ENCODE measurements at regions not wholly inside any gene's neighbourhood (a gene's known extent, or its start where the extent isn't known, plus 50 kb on each side); places are given as distances from the start of the nearest gene placed in this dataset.

- no peak for TF ChIP-seq CTCF (optimal IDR thresholded peaks at IDR 0.05 in 1 of 3, IDR thresholded peaks at IDR 0.05 in 1 of 3, conservative IDR thresholded peaks at IDR 0.05 in 1 of 3; ENCODE audit: extremely low read depth in 1 of 3, insufficient read depth in 2 of 3, low read length in 3 of 3)
- no peak for TF ChIP-seq EZH2 (IDR thresholded peaks at IDR 0.05; ENCODE audit: low read length)
Observed at GRCh38 chr2:6143812-6144211, 451.6 kb downstream of the SOX11 start.
